ENCODE measurements at regions not wholly inside any gene's neighbourhood (a gene's known extent, or its start where the extent isn't known, plus 50 kb on each side); places are given as distances from the start of the nearest gene placed in this dataset.

DNA sequence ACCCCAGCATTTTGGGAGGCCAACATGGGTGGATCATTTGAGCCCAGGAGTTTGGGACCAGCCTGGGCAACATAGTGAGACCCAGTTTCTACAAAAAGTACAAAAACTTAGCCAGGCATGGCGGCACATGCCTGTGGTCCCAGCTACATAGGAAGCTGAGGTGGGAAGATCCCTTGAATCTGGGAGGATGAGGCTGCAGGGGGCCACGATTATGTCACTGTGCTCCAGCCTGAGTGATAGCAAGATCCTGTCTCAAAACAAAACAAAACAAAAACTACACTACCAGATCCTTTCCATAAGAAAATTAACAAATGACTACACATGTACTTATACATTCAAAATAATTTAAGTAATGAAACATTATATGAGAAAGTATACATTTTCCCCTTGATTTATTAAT lies 116.4 kb upstream of the KLF6 start:
- TF ChIP-seq, protein P1, sequence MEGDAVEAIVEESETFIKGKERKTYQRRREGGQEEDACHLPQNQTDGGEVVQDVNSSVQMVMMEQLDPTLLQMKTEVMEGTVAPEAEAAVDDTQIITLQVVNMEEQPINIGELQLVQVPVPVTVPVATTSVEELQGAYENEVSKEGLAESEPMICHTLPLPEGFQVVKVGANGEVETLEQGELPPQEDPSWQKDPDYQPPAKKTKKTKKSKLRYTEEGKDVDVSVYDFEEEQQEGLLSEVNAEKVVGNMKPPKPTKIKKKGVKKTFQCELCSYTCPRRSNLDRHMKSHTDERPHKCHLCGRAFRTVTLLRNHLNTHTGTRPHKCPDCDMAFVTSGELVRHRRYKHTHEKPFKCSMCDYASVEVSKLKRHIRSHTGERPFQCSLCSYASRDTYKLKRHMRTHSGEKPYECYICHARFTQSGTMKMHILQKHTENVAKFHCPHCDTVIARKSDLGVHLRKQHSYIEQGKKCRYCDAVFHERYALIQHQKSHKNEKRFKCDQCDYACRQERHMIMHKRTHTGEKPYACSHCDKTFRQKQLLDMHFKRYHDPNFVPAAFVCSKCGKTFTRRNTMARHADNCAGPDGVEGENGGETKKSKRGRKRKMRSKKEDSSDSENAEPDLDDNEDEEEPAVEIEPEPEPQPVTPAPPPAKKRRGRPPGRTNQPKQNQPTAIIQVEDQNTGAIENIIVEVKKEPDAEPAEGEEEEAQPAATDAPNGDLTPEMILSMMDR (IDR thresholded peaks at IDR 0.05; ENCODE audit: low read depth, low read length, missing control alignments): no peak
- H3K4me3 ChIP-seq (ENCODE audit: low read depth, low read length): no peak overlapping the region
- no peak for DNase-seq (ENCODE audit: low read depth)

DNA sequence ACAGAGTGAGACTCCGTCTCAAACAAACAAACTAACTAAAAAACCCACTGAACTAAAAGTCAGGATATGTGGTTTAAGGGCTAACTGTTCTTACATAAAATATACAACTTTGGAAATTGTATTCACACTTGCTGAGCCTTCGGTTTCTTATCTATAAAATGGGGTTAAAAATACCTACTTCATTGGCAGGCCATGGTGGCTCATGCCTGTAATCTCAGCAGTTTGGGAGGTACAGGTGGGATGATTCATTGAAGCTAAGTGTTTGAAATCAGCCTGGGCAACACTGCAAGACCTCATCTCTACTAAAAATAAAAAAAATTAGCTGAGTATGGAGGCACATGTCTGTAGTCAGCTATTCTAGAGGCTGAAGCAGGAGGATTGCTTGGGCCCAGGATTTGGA lies 115.4 kb upstream of the KLF6 start:
- H3K4me3 ChIP-seq (ENCODE audit: low read depth, low read length): no peak overlapping the region
- TF ChIP-seq, protein P1 (IDR thresholded peaks at IDR 0.05; ENCODE audit: low read depth, low read length, missing control alignments): no peak
- no peak for DNase-seq (ENCODE audit: low read depth)

DNA sequence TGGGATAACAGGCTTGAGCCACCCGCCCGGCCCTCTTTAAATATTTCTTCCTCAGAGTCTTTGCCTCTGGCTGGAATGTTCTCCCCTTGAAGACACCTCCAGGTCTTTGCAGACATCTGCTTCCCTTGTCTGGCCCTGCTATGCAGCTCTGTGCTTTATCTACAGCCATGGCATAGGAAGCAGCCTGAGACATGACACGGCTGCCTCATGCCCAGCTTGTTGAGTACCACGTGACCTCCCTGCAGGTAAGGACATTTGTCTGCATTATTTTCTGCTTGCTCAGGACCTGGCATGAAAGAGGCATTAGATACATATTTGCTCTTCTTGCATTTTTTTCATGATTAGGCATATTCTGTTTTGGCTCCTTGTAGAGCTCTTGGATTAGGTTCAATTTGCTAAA lies 113.8 kb upstream of the KLF6 start:
- TF ChIP-seq, protein P1 (IDR thresholded peaks at IDR 0.05; ENCODE audit: low read depth, low read length, missing control alignments): no peak
- DNase-seq (ENCODE audit: low read depth): no peak
- no peak overlapping the region for H3K4me3 ChIP-seq (ENCODE audit: low read depth, low read length)

DNA sequence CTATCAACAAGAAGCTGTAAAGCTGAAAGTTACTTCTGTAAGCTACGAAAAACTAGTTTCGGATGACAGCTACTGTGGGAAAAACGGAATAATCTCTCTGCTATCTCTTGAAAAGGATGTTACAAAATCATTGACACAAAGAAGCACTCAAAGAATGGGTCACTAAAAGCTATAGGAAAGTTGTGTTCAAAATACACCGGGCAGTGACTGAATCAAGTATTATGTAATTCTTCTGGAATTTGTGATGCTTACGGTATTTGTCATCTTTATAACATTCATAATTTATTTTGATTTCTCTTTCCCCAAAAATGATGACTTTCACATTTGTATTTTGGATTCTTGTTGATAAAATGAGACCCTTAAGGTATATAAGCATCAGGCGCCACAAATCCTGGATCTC lies 112.1 kb upstream of the KLF6 start:
- TF ChIP-seq, protein P1 (IDR thresholded peaks at IDR 0.05; ENCODE audit: low read depth, low read length, missing control alignments): no peak
- DNase-seq (ENCODE audit: low read depth): no peak
- no peak overlapping the region for H3K4me3 ChIP-seq (ENCODE audit: low read depth, low read length)

DNA sequence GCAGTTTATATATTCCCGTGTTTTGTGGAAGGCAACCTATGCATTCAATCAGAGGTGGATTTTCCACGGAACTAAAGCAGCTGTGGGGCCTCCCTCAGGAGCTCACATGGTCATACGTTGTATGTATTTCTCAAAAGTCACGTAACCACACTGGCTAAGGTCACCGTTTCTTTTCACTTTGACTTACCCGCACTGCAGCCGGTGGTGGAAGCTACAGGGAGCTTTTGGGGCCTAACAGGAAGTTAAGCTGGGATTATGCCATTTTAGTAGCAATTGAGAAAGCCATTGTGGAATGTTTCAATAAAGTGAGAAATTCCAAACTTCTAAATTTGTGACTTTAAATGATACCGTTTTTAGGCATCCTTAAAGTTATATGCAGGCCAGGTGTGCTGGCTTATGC lies 111.2 kb upstream of the KLF6 start:
- DNase-seq (ENCODE audit: low read depth): no peak
- no peak overlapping the region for H3K4me3 ChIP-seq (ENCODE audit: low read depth, low read length)
- TF ChIP-seq, protein P1 (IDR thresholded peaks at IDR 0.05; ENCODE audit: low read depth, low read length, missing control alignments): no peak

DNA sequence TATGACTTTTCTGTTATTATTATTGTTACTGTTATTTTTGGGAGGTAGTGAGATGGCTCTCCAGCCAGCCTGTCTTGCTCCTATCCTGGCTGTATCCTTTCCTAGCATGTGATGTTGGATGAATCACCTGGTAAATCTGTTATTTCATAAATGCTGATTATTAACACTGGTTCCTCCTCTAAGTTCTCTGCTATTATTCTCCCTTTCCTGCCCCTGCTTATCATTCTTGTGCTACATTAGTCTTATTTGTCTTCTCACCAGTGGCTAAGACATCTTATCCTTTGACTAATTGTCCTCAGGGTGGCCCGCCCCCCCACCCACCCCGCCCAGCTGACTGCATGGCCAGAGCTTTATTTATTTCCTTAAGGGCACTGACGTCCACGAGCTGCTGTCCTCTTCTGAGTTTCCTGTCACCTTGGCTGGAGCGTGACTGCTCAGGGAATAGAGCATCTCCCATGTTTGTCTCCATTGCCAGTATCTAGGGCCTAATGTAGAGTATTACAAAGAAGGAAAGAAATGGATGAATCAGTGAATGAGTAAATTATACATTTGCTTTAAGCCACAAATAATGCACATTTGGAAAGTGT lies 110.1 kb upstream of the KLF6 start:
- DNase-seq (ENCODE audit: low read depth): no peak
- TF ChIP-seq, protein P1 (IDR thresholded peaks at IDR 0.05; ENCODE audit: low read depth, low read length, missing control alignments): no peak

DNA sequence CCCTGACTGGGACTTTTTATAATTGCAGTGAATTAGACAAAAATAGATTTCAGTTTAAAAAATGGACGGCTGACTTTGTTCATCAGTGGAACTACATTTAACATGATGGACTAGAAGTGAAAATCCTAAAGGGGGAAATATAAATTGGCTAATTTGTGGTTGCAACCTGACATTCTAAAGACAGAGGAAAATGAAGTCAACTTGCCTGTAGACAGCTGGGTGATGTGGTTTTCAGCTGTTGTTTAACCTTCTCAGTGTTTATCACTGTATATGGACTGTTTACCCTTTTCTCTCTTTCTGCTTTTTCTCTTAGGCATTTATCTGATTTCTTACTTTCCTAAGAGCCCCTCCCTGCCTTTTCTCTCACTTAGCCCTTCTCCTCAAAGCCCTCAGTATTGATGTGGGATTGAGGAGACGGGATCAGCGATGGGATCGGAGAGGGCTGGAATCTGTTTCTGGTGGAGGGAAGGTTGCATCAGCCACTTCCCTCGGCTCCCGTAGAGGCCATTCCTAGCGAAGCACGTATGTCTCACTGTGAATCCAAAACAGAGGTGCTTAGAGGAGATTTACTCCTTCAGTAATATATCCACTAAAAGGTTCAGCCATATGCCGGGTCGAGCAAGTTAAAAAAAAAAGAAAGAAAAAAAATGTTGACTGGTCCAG lies 109.0 kb upstream of the KLF6 start:
- DNase-seq (ENCODE audit: low read depth): no peak
- H3K4me3 ChIP-seq (ENCODE audit: low read depth, low read length): no peak overlapping the region
- TF ChIP-seq, protein P1 (IDR thresholded peaks at IDR 0.05; ENCODE audit: low read depth, low read length, missing control alignments): no peak

More for the DNA sequence above, 110.1 kb upstream of the KLF6 start:
- no peak overlapping the region for H3K4me3 ChIP-seq (ENCODE audit: low read depth, low read length)

Measured in GM12864 (cell line).